ENCODE measurements at regions not wholly inside any gene's neighbourhood (a gene's known extent, or its start where the extent isn't known, plus 50 kb on each side); places are given as distances from the start of the nearest gene placed in this dataset.

- no peak overlapping the region for H3K4me2 ChIP-seq (ENCODE audit: low read length)
- H3K27ac ChIP-seq (ENCODE audit: low read depth, low read length) = no peak overlapping the region
- H3K4me1 ChIP-seq (ENCODE audit: control insufficient read depth, low read length) = peaks cover 16% of the 10 kb centered on the region
Measured at GRCh38 chr21:39018730-39019129, 164.5 kb downstream of the PSMG1 start.

DNA sequence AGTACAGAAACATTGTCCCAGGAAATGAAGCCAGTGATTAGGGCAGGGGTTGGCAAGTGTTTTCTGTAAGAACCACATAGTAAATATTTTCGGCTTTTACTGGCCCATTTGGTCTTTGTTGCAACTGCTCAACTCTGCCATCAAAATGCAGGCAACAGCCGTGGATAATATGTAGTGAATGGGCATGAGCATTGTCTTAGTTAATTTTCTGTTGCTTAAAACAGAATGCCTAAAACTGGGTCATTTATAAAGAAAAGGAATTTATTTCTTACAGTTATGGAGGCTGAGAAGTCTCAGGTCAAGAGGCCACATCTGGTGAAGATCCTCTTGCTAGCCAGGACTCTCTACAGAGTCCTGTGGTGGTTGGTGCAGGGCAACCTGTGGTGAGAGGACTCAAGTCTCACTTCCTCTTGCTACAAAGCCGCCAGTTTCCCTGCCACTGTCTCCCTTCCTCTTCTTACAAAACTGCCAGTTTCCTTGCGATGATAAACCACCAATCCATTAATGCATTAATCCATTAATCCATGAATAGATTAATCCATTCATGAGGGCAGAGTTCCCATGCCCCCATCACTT, 166.4 kb downstream of the PSMG1 start:
- no peak for TF ChIP-seq CTCF (IDR thresholded peaks at IDR 0.05; ENCODE audit: low read depth, low read length, poor library complexity, severe bottlenecking)
- no peak for TF ChIP-seq EZH2phosphoT487 (IDR thresholded peaks at IDR 0.05; ENCODE audit: borderline replicate concordance, low read length)
- H4K20me1 ChIP-seq (ENCODE audit: control insufficient read depth, insufficient read depth, low read depth, low read length) = no peaks in the 10 kb centered on the region
- H3K27me3 ChIP-seq (ENCODE audit: control insufficient read depth, low read length) = no peaks in the 10 kb centered on the region
- no peaks in the 10 kb centered on the region for H3K36me3 ChIP-seq (ENCODE audit: control insufficient read depth, low read length)
- peak overlapping the region; percentile 36 for H3K4me2 ChIP-seq (ENCODE audit: low read length)
- no peaks in the 10 kb centered on the region for H3K9me2 ChIP-seq (replicated peaks; ENCODE audit: control insufficient read depth, low read length)
- no peaks in the 10 kb centered on the region for H3F3A ChIP-seq (ENCODE audit: control insufficient read depth, insufficient read depth)
- H3K4me1 ChIP-seq (ENCODE audit: control insufficient read depth, low read length) = peaks cover 16% of the 10 kb centered on the region
- no peak overlapping the region for H3K27ac ChIP-seq (ENCODE audit: low read depth, low read length)
- H3K79me2 ChIP-seq (ENCODE audit: control insufficient read depth, low read length) = no peaks in the 10 kb centered on the region
- no peaks in the 10 kb centered on the region for H3K9me3 ChIP-seq (ENCODE audit: control insufficient read depth, insufficient read depth, low read length)
- peak overlapping the region; percentile 9; the same call in 1 of the 2 replicates for H3K4me3 ChIP-seq (ENCODE audit: low read length)

More at GRCh38 chr21:39018730-39019129, 164.5 kb downstream of the PSMG1 start:
- H3K9me3 ChIP-seq (ENCODE audit: control insufficient read depth, insufficient read depth, low read length) = no peaks in the 10 kb centered on the region
- TF ChIP-seq CTCF (IDR thresholded peaks at IDR 0.05; ENCODE audit: low read depth, low read length, poor library complexity, severe bottlenecking) = no peak
- TF ChIP-seq EZH2phosphoT487 (IDR thresholded peaks at IDR 0.05; ENCODE audit: borderline replicate concordance, low read length) = no peak
- H3K4me3 ChIP-seq (ENCODE audit: low read length) = no peak overlapping the region
- H3K79me2 ChIP-seq (ENCODE audit: control insufficient read depth, low read length) = no peaks in the 10 kb centered on the region
- no peaks in the 10 kb centered on the region for H3F3A ChIP-seq (ENCODE audit: control insufficient read depth, insufficient read depth)
- no peaks in the 10 kb centered on the region for H4K20me1 ChIP-seq (ENCODE audit: control insufficient read depth, insufficient read depth, low read depth, low read length)
- no peaks in the 10 kb centered on the region for H3K36me3 ChIP-seq (ENCODE audit: control insufficient read depth, low read length)
- H3K9me2 ChIP-seq (replicated peaks; ENCODE audit: control insufficient read depth, low read length) = no peaks in the 10 kb centered on the region
- H3K27me3 ChIP-seq (ENCODE audit: control insufficient read depth, low read length) = no peaks in the 10 kb centered on the region

- Histone ChIP-seq H3K4me3 (ENCODE audit: low read length) (no peak overlapping the region), H3K27ac (ENCODE audit: low read depth, low read length) (no peak overlapping the region), H3K4me1 (ENCODE audit: control insufficient read depth, low read length) (peaks cover 16% of the 10 kb centered on the region), H3F3A (ENCODE audit: control insufficient read depth, insufficient read depth) (no peaks in the 10 kb centered on the region), H3K27me3 (ENCODE audit: control insufficient read depth, low read length) (no peaks in the 10 kb centered on the region), H4K20me1 (ENCODE audit: control insufficient read depth, insufficient read depth, low read depth, low read length) (no peaks in the 10 kb centered on the region), H3K9me2 (replicated peaks; ENCODE audit: control insufficient read depth, low read length) (no peaks in the 10 kb centered on the region), H3K36me3 (ENCODE audit: control insufficient read depth, low read length) (no peaks in the 10 kb centered on the region), H3K9me3 (ENCODE audit: control insufficient read depth, insufficient read depth, low read length) (no peaks in the 10 kb centered on the region), H3K79me2 (ENCODE audit: control insufficient read depth, low read length) (no peaks in the 10 kb centered on the region), H3K4me2 (ENCODE audit: low read length) (no peak overlapping the region)
- TF ChIP-seq CTCF (IDR thresholded peaks at IDR 0.05; ENCODE audit: low read depth, low read length, poor library complexity, severe bottlenecking) = no peak
- no peak for TF ChIP-seq EZH2phosphoT487 (IDR thresholded peaks at IDR 0.05; ENCODE audit: borderline replicate concordance, low read length)
Measured at GRCh38 chr21:39014747-39015146, 168.5 kb downstream of the PSMG1 start.
